Caco-2 (cell line): ENCODE measurements at regions not wholly inside any gene's neighbourhood (a gene's known extent, or its start where the extent isn't known, plus 50 kb on each side); places are given as distances from the start of the nearest gene placed in this dataset.

Experiments
- BruUV-seq: library from RNA; stranded (reverse); fragments of 400-500 nt; replicated peaks from 2 replicates; lab custom pipeline; 2021; lab: Mats Ljungman, UMichigan
- CTCF ChIA-PET: fragments of 300-600 bp; sonication (Branson Sonifier 250); formaldehyde crosslinking; loops from one replicate; lab custom pipeline; 2022; ENCODE audit warnings: antibody characterized with exemption; lab: Charles Lee
- POLR2A ChIA-PET: fragments of 300-600 bp; sonication (Branson Sonifier 250); formaldehyde crosslinking; loops from one replicate; lab custom pipeline; 2022; ENCODE audit warnings: antibody characterized with exemption; lab: Charles Lee
- DNase-seq, 2 experiments: peaks; one replicate each; pipeline versions ENCODE4 v3.0.0 to v3.0.0-alpha.2; 2020 to 2022
- H3K27me3 ChIP-seq: replicated peaks from 2 replicates; pipeline ENCODE4 v1.6.0; 2011; ENCODE audit warnings: low read length; ENCODE audit not compliant: control insufficient read depth, insufficient read depth
- H3K36me3 ChIP-seq: 2 replicates; pipeline ENCODE4 v1.5.1; 2011; ENCODE audit warnings: low read length; ENCODE audit not compliant: control insufficient read depth, insufficient read depth
- H3K4me1 ChIP-seq: fragments of 250-450 bp; sonication (Bioruptor Pico); 2 replicates; pipeline ENCODE4 v1.5.1; 2020; ENCODE audit warnings: mild to moderate bottlenecking
- H3K4me3 ChIP-seq: 2 replicates; pipeline ENCODE4 v1.5.1; 2011; ENCODE audit warnings: low read depth, mild to moderate bottlenecking, control low read depth, low read length
- H3K9me3 ChIP-seq: fragments of 250-450 bp; sonication (Bioruptor Pico); 2 replicates; pipeline ENCODE4 v1.5.1; 2020; ENCODE audit warnings: mild to moderate bottlenecking, moderate library complexity
- H3K27ac Mint-ChIP-seq: one replicate; pipeline ENCODE4 v1.8.0; 2022; ENCODE audit warnings: mixed read lengths; ENCODE audit not compliant: unreplicated experiment
- H3K27me3 Mint-ChIP-seq: one replicate; pipeline ENCODE4 v1.8.0; 2022; ENCODE audit warnings: mixed read lengths; ENCODE audit not compliant: insufficient read depth, unreplicated experiment
- H3K36me3 Mint-ChIP-seq: one replicate; pipeline ENCODE4 v1.8.0; 2022; ENCODE audit warnings: mild to moderate bottlenecking, mixed read lengths; ENCODE audit not compliant: insufficient read depth, unreplicated experiment
- H3K4me1 Mint-ChIP-seq: one replicate; pipeline ENCODE4 v1.8.0; 2022; ENCODE audit warnings: low read depth, mixed read lengths; ENCODE audit not compliant: unreplicated experiment
- H3K4me3 Mint-ChIP-seq: one replicate; pipeline ENCODE4 v1.8.0; 2022; ENCODE audit warnings: mild to moderate bottlenecking, moderate library complexity, mixed read lengths; ENCODE audit not compliant: unreplicated experiment
- H3K9me3 Mint-ChIP-seq: one replicate; pipeline ENCODE4 v1.8.0; 2022; ENCODE audit warnings: mixed read lengths; ENCODE audit not compliant: unreplicated experiment
- intact Hi-C: fragments of 100-400 bp; cut with micrococcal nuclease; formaldehyde crosslinking; loops from one replicate; pipeline ENCODE4 v1.10.0; 2022; ENCODE audit not compliant: unreplicated experiment
- TF ChIP-seq, protein P1 (sequence below), 2 experiments: fragments of 200-600 bp in 1 of 2; IDR thresholded peaks; 1 replicate in 1 of 2; 2 replicates in 1 of 2; pipeline versions ENCODE4 v1.5.1 to v1.8.0; 2011 to 2022; ENCODE audit warnings: antibody characterized with exemption in 1 of 2, control low read depth in 1 of 2, inconsistent platforms in 1 of 2, low read depth in 1 of 2, low read length in 1 of 2, mild to moderate bottlenecking in 1 of 2, moderate library complexity in 1 of 2; ENCODE audit not compliant: insufficient read depth in 1 of 2, severe bottlenecking in 1 of 2, unreplicated experiment in 1 of 2

DNA sequence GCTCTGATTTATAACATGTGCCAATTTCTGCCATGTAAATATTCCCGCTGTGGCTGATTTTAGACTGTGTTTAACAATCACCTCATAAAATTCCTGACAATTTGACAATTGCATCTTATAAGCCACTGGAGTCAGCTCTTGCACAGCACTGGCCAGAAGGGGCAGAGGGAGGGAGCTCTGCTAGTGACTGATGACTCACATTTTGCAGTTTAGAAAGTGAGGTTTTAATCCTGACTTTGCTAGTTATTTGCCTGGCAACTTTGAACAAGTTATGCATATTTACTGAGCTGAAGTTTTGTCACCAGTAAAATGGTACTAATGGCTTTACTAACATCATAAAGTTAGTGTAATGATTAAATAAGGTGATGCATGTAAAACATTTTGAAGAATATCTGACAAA is 452.3 kb downstream of the CNTNAP4 start:
- ChIA-PET POLR2A (no interaction called here), CTCF (no interaction called here)
- Histone ChIP-seq H3K27me3 (no peaks in the 10 kb centered on the region), H3K4me1 (no peaks in the 10 kb centered on the region), H3K9me3 (no peaks in the 10 kb centered on the region), H3K36me3 (no peaks in the 10 kb centered on the region), H3K4me3 (no peak overlapping the region)
- Mint-ChIP-seq H3K4me3 (no peak overlapping the region), H3K27ac (no peak overlapping the region), H3K36me3 (no peaks in the 10 kb centered on the region), H3K9me3 (no peaks in the 10 kb centered on the region), H3K27me3 (peaks cover 10% of the 10 kb centered on the region), H3K4me1 (no peaks in the 10 kb centered on the region)
- DNase-seq: peak; percentile 26 to 46
- intact Hi-C loops: loop anchor here (1.0 kb wide), 1 partner anchor 27 kb away; no protein-coding TSS in a partner anchor
- no TSS peak for BruUV-seq
- TF ChIP-seq, protein P1, sequence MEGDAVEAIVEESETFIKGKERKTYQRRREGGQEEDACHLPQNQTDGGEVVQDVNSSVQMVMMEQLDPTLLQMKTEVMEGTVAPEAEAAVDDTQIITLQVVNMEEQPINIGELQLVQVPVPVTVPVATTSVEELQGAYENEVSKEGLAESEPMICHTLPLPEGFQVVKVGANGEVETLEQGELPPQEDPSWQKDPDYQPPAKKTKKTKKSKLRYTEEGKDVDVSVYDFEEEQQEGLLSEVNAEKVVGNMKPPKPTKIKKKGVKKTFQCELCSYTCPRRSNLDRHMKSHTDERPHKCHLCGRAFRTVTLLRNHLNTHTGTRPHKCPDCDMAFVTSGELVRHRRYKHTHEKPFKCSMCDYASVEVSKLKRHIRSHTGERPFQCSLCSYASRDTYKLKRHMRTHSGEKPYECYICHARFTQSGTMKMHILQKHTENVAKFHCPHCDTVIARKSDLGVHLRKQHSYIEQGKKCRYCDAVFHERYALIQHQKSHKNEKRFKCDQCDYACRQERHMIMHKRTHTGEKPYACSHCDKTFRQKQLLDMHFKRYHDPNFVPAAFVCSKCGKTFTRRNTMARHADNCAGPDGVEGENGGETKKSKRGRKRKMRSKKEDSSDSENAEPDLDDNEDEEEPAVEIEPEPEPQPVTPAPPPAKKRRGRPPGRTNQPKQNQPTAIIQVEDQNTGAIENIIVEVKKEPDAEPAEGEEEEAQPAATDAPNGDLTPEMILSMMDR (IDR thresholded peaks at IDR 0.05; ENCODE audit: insufficient read depth in 1 of 2, low read depth in 1 of 2, low read length in 1 of 2, severe bottlenecking in 1 of 2, unreplicated experiment in 1 of 2): no peak

GRCh38 chr16:76732894-76733293 is 455.7 kb downstream of the CNTNAP4 start:
- Histone ChIP-seq H3K36me3 (no peaks in the 10 kb centered on the region), H3K27me3 (no peaks in the 10 kb centered on the region), H3K4me1 (no peaks in the 10 kb centered on the region), H3K4me3 (no peak overlapping the region), H3K9me3 (no peaks in the 10 kb centered on the region)
- H3K9me3 Mint-ChIP-seq: no peaks in the 10 kb centered on the region
- no TSS peak for BruUV-seq
- TF ChIP-seq, protein P1 (IDR thresholded peaks at IDR 0.05; ENCODE audit: insufficient read depth in 1 of 2, low read depth in 1 of 2, low read length in 1 of 2, severe bottlenecking in 1 of 2, unreplicated experiment in 1 of 2): no peak
- no peak overlapping the region for H3K4me3 Mint-ChIP-seq
- DNase-seq: no peak
- no peaks in the 10 kb centered on the region for H3K36me3 Mint-ChIP-seq
- no peak overlapping the region for H3K27ac Mint-ChIP-seq
- intact Hi-C loops: no loop called here
- peaks cover 3% of the 10 kb centered on the region for H3K27me3 Mint-ChIP-seq
- CTCF ChIA-PET: no interaction called here
- POLR2A ChIA-PET: no interaction called here
- no peaks in the 10 kb centered on the region for H3K4me1 Mint-ChIP-seq

DNA sequence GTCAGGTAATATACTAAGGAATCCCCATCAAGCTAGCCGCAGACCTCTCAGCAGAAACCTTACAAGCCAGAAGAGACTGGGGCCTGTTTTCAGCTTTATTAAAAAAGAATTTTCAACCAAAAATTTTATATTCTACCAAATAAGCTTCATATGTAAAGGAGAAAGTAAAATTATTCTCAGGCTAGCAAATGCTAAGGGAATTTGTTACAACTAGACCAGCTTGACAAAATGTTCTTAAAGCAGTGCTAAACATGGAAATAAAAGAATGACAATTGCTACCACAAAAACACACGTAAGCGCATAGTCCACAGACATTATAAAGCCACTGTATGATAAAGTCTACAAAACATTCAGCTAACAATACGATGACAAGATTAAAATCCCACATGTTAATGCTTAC is 449.4 kb upstream of the MON1B start:
- Histone ChIP-seq H3K4me1 (no peaks in the 10 kb centered on the region), H3K27me3 (no peaks in the 10 kb centered on the region), H3K36me3 (no peaks in the 10 kb centered on the region), H3K9me3 (peaks cover 9% of the 10 kb centered on the region), H3K4me3 (no peak overlapping the region)
- CTCF ChIA-PET: no interaction called here
- TF ChIP-seq, protein P1 (IDR thresholded peaks at IDR 0.05; ENCODE audit: insufficient read depth in 1 of 2, low read depth in 1 of 2, low read length in 1 of 2, severe bottlenecking in 1 of 2, unreplicated experiment in 1 of 2): no peak
- Mint-ChIP-seq H3K27me3 (no peaks in the 10 kb centered on the region), H3K4me1 (no peaks in the 10 kb centered on the region), H3K4me3 (no peak overlapping the region), H3K9me3 (no peaks in the 10 kb centered on the region), H3K27ac (no peak overlapping the region), H3K36me3 (no peaks in the 10 kb centered on the region)
- no TSS peak for BruUV-seq
- intact Hi-C loops: no loop called here
- POLR2A ChIA-PET: no interaction called here
- no peak for DNase-seq
